Heart left ventricle (tissue), 13 donors: ENCODE measurements at regions not wholly inside any gene's neighbourhood (a gene's known extent, or its start where the extent isn't known, plus 50 kb on each side); places are given as distances from the start of the nearest gene placed in this dataset.

ENCODE experiments used
- CTCF ChIP-seq, 12 donors: fragments of 200-600 bp; sonication (generic) in 4 of 12; IDR thresholded peaks; one replicate each; pipeline versions ENCODE4 v1.5.0 to v1.8.0; 2018 to 2022; ENCODE audit warnings: antibody characterized with exemption in 12 of 12, mild to moderate bottlenecking in 5 of 12
- POLR2A ChIP-seq, 2 donors: fragments of 450-650 bp; IDR thresholded peaks; one replicate each; pipeline ENCODE4 v1.6.1; 2017; ENCODE audit warnings: antibody characterized with exemption in 2 of 2, mild to moderate bottlenecking in 2 of 2, moderate library complexity in 2 of 2
- donor health status: ischemic (EF 13 %, LVEDD 7.1; RV severe dilation, severe dysfunction).
- donor health status: DM: no; HTN: yes; CAD: no.
- donor health status: DM: no; HTN: no; CAD: no.
- donor health status: ischemic (EF 25% LVEDD 6.9; RV normal size, moderate dysfunction).
- donor health status: ischemic (EF 25% LVEDD 5.7; RV mildly dilated, moderate dysfunction).
- donor health status: ischemic (EF 35%, LVEDD 5.7; RV mildly dilated, moderate dysfunction).
- donor health status: nonischemic (EF 11% LVEDD 7.7; RV severe dilation, severe dysfunction).
- donor health status: DM: yes; HTN: yes; CAD: no.
- donor health status: PGD.
- donor health status: ischemic (EF 29% LVEDD 5.4; RV normal size, mild dysfunction).
- donor health status: nonischemic (EF 23%, LVEDD 6.1; RV moderate dilation, normal function).

- no peak for TF ChIP-seq CTCF (IDR thresholded peaks at IDR 0.05)
- no peak for TF ChIP-seq POLR2A (IDR thresholded peaks at IDR 0.05)
Measured at GRCh38 chr5:17019324-17019723, 83.2 kb upstream of the MYO10 start.
